ENCODE measurements at regions not wholly inside any gene's neighbourhood (a gene's known extent, or its start where the extent isn't known, plus 50 kb on each side); places are given as distances from the start of the nearest gene placed in this dataset.

DNA sequence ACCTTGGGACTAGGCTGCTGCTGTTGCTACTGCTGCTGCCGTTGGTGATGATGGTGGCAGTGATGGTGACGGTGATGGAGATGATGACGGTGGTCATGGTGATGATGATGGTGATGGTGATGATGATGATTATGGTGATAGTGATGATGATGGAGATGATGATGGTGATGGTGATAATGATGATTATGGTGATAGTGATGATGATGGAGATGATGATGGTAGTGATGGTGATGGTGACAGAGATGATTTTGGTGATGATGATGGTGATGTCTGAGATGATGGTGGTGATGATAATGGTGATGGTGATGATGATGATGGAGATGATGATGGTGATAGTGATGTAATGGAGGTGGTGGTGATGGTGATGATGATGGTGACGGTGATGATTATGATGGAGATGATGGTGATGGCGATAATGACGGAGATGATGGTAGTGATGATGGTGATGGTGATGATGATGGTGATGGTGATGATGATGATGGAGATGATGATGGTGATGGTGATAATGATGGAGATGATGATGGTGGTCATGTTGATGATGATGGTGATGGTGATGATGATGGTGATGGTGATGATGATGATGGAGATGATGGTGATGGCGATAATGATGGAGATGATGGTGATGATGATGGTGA is 156.8 kb upstream of the PWP1 start:
- no peak for DNase-seq (ENCODE audit: extremely low spot score)
- TF ChIP-seq ARNT (IDR thresholded peaks at IDR 0.05) (no peak), ZNF384 (IDR thresholded peaks at IDR 0.05) (no peak), SP1 (IDR thresholded peaks at IDR 0.05) (no peak), LEF1 (IDR thresholded peaks at IDR 0.05; ENCODE audit: borderline replicate concordance) (no peak), HDGF (IDR thresholded peaks at IDR 0.05; ENCODE audit: borderline replicate concordance) (no peak), CTBP1 (IDR thresholded peaks at IDR 0.05; ENCODE audit: borderline replicate concordance) (no peak), L3MBTL2 (conservative IDR thresholded peaks at IDR 0.05) (no peak), PKNOX1 (IDR thresholded peaks at IDR 0.05) (no peak), FOXM1 (IDR thresholded peaks at IDR 0.05; ENCODE audit: borderline replicate concordance) (no peak), TARDBP (IDR thresholded peaks at IDR 0.05) (no peak), BHLHE40 (IDR thresholded peaks at IDR 0.05; ENCODE audit: borderline replicate concordance) (no peak), SUZ12 (IDR thresholded peaks at IDR 0.05) (no peak), FOXA1 (IDR thresholded peaks at IDR 0.05) (no peak)
- CTCF ChIA-PET: no interaction called here
- POLR2A ChIA-PET: no interaction called here

- TF ChIP-seq SP1 (IDR thresholded peaks at IDR 0.05) (no peak), PKNOX1 (IDR thresholded peaks at IDR 0.05) (no peak), FOXK2 (IDR thresholded peaks at IDR 0.05) (no peak), L3MBTL2 (conservative IDR thresholded peaks at IDR 0.05) (no peak), CTBP1 (IDR thresholded peaks at IDR 0.05; ENCODE audit: borderline replicate concordance) (no peak), LEF1 (IDR thresholded peaks at IDR 0.05; ENCODE audit: borderline replicate concordance) (no peak), ELF4 (IDR thresholded peaks at IDR 0.05) (no peak), ZNF384 (IDR thresholded peaks at IDR 0.05) (no peak), FOXA1 (IDR thresholded peaks at IDR 0.05) (no peak), SUZ12 (IDR thresholded peaks at IDR 0.05) (no peak), HDGF (IDR thresholded peaks at IDR 0.05; ENCODE audit: borderline replicate concordance) (no peak), BHLHE40 (IDR thresholded peaks at IDR 0.05; ENCODE audit: borderline replicate concordance) (no peak), ARNT (IDR thresholded peaks at IDR 0.05) (no peak), FOXM1 (IDR thresholded peaks at IDR 0.05; ENCODE audit: borderline replicate concordance) (no peak), NFRKB (IDR thresholded peaks at IDR 0.05) (no peak), TARDBP (IDR thresholded peaks at IDR 0.05) (no peak)
- POLR2A ChIA-PET: no interaction called here
- no peak for DNase-seq (ENCODE audit: extremely low spot score)
- CTCF ChIA-PET: no interaction called here
Measured at GRCh38 chr12:107529991-107530390, 155.6 kb upstream of the PWP1 start.

DNA sequence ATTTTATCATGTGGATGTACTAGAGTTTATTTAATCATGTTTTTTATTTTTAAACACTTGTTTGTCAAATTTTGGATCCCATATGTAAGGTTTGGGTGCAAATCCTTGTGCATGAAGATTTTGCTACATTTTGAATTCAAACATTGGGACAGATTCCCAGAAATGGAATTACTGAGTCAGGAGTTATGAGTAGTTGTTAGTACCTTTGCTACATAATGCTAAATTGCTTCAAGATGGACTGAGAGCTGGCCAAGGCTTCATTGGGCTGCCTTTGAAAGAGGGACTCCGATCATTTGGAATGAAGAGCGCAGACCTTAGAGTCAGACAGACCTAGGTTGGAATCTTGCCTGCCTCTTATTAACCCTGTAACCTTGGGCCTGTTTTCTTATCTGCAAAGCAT is 154.9 kb upstream of the PWP1 start:
- TF ChIP-seq FOXM1 (IDR thresholded peaks at IDR 0.05; ENCODE audit: borderline replicate concordance) (no peak), NFRKB (IDR thresholded peaks at IDR 0.05) (no peak), ZNF384 (IDR thresholded peaks at IDR 0.05) (no peak), LEF1 (IDR thresholded peaks at IDR 0.05; ENCODE audit: borderline replicate concordance) (no peak), FOXK2 (IDR thresholded peaks at IDR 0.05) (no peak), TARDBP (IDR thresholded peaks at IDR 0.05) (no peak), BHLHE40 (IDR thresholded peaks at IDR 0.05; ENCODE audit: borderline replicate concordance) (no peak), HDGF (IDR thresholded peaks at IDR 0.05; ENCODE audit: borderline replicate concordance) (no peak), ARNT (IDR thresholded peaks at IDR 0.05) (no peak), SUZ12 (IDR thresholded peaks at IDR 0.05) (no peak), FOXA1 (IDR thresholded peaks at IDR 0.05) (no peak)
- ChIA-PET POLR2A (no interaction called here), CTCF (no interaction called here)
- no peak for DNase-seq (ENCODE audit: extremely low spot score)

- ChIA-PET CTCF (no interaction called here), POLR2A (no interaction called here)
- TF ChIP-seq FOXA1 (IDR thresholded peaks at IDR 0.05): no peak
- no peak for DNase-seq (ENCODE audit: extremely low spot score)
Measured at GRCh38 chr12:107533218-107533617, 152.4 kb upstream of the PWP1 start.

GRCh38 chr12:107536613-107537012 is 149.0 kb upstream of the PWP1 start:
- TF ChIP-seq PKNOX1 (IDR thresholded peaks at IDR 0.05): no peak
- TF ChIP-seq TARDBP (IDR thresholded peaks at IDR 0.05): no peak
- TF ChIP-seq BHLHE40 (IDR thresholded peaks at IDR 0.05; ENCODE audit: borderline replicate concordance): no peak
- TF ChIP-seq ZNF384 (IDR thresholded peaks at IDR 0.05): no peak
- TF ChIP-seq FOXK2 (IDR thresholded peaks at IDR 0.05): no peak
- no peak for TF ChIP-seq FOXM1 (IDR thresholded peaks at IDR 0.05; ENCODE audit: borderline replicate concordance)
- no peak for TF ChIP-seq L3MBTL2 (conservative IDR thresholded peaks at IDR 0.05)
- TF ChIP-seq NFRKB (IDR thresholded peaks at IDR 0.05): no peak
- TF ChIP-seq SUZ12 (IDR thresholded peaks at IDR 0.05): no peak
- TF ChIP-seq ARNT (IDR thresholded peaks at IDR 0.05): no peak
- no peak for TF ChIP-seq LEF1 (IDR thresholded peaks at IDR 0.05; ENCODE audit: borderline replicate concordance)
- no peak for TF ChIP-seq SP1 (IDR thresholded peaks at IDR 0.05)
- no peak for TF ChIP-seq HDGF (IDR thresholded peaks at IDR 0.05; ENCODE audit: borderline replicate concordance)
- TF ChIP-seq ELF4 (IDR thresholded peaks at IDR 0.05): no peak
- no peak for TF ChIP-seq FOXA1 (IDR thresholded peaks at IDR 0.05)
- TF ChIP-seq CTBP1 (IDR thresholded peaks at IDR 0.05; ENCODE audit: borderline replicate concordance): no peak
- no peak for DNase-seq (ENCODE audit: extremely low spot score)
- CTCF ChIA-PET: no interaction called here
- POLR2A ChIA-PET: no interaction called here

DNA sequence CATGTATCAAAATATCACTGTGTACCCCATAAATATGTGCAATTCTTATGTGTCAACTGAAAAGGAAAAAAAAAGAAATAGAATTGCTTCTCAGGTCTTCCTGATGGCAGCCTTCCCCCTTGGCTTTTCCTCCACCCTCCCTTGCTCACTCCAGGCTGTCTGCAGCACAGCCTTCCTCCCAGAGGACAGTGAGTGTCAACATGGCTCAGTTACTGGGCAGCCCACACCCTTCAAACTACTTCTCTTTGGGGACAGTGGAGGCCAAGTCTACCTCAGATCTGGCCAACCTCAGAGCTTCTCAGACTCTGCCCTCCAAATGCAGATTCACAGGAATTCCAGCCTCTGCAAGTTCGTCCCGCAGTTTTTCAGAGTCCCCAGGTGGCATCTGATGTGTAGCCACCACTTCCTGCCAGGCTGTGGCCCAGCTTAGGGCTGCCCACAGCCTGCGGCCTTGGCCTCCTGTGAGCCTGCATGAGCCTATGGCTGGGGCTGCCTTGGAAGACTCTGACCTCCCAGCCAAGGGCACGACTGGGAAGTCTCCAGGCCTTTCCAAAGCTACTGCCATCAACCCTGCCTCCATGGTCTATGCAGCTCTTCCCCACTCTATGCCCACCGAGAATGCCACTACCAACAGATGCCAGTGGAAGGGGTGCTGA is 148.0 kb upstream of the PWP1 start:
- CTCF ChIA-PET: interaction anchor here (0.9 kb wide), 1 partner anchor 10 kb away, joined by 3 read pairs; no protein-coding TSS in a partner anchor

More for the DNA sequence above, 148.0 kb upstream of the PWP1 start:
- TF ChIP-seq SP1 (IDR thresholded peaks at IDR 0.05) (no peak), FOXK2 (IDR thresholded peaks at IDR 0.05) (no peak), L3MBTL2 (conservative IDR thresholded peaks at IDR 0.05) (no peak), ELF4 (IDR thresholded peaks at IDR 0.05) (no peak), PKNOX1 (IDR thresholded peaks at IDR 0.05) (no peak), FOXM1 (IDR thresholded peaks at IDR 0.05; ENCODE audit: borderline replicate concordance) (no peak), LEF1 (IDR thresholded peaks at IDR 0.05; ENCODE audit: borderline replicate concordance) (no peak), ZNF384 (IDR thresholded peaks at IDR 0.05) (no peak), CTBP1 (IDR thresholded peaks at IDR 0.05; ENCODE audit: borderline replicate concordance) (no peak), ARNT (IDR thresholded peaks at IDR 0.05) (no peak), TARDBP (IDR thresholded peaks at IDR 0.05) (no peak)
- DNase-seq (ENCODE audit: extremely low spot score): no peak
- POLR2A ChIA-PET: no interaction called here
